GM18502 (cell line): ENCODE measurements at regions not wholly inside any gene's neighbourhood (a gene's known extent, or its start where the extent isn't known, plus 50 kb on each side); places are given as distances from the start of the nearest gene placed in this dataset.
"Not testable (repeated sequence)": the region's sequence is repeated elsewhere in the genome, so short reads cannot be mapped to it uniquely, and the experiment has no call there.

Experiments used
- ATAC-seq: cut with Tn5 transposase; IDR thresholded peaks from one replicate; pipeline ENCODE4 v1.9.1; 2021; ENCODE audit warnings: mild to moderate bottlenecking; ENCODE audit not compliant: unreplicated experiment, poor library complexity

DNA sequence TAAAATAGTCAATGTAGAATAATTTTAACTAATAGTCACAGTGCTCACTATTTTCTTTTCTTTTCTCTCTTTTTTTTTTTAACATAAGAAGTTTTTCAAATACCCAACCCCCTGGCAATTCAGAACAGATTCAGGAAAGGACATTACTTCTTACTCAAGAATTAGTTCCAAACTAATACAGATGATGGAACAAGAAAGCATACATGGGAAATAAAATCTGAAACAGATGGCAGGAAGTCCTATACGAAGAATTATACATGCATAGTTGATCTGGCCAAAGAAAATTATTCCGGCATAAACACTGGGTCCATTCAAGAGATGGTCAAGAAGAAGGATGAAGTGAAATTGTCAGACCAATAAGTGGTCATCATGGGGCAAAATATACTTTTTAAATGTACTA, 614.4 kb upstream of the INTU start:
- no peak for ATAC-seq

DNA sequence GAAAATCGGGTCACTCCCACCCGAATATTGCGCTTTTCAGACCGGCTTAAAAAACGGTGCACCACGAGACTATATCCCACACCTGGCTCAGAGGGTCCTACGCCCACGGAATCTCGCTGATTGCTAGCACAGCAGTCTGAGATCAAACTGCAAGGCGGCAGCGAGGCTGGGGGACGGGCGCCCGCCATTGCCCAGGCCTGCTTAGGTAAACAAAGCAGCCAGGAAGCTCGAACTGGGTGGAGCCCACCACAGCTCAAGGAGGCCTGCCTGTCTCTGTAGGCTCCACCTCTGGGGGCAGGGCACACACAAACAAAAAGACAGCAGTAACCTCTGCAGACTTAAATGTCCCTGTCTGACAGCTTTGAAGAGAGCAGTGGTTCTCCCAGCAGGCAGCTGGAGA, 611.9 kb upstream of the INTU start:
- not testable (repeated sequence) for ATAC-seq

DNA sequence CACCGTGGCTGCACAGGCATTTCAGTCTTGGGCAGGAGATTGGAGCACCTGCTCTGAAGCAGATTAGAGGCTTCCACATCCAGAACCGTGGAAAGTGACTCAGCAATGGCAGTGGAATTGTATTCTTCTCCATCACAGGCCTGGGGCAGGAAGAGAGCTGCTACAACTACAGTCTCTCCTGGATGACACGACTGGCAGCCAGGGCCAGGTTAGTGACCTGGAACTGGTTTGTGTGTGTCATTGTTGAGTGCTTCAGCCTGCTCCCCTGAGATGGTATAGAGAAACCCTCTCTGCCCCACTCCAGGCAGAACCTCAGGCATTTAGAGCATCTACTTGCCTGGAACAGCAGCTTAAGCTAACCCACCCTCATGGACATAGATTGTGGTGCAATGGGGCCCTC, 596.5 kb upstream of the INTU start:
- ATAC-seq = no peak

DNA sequence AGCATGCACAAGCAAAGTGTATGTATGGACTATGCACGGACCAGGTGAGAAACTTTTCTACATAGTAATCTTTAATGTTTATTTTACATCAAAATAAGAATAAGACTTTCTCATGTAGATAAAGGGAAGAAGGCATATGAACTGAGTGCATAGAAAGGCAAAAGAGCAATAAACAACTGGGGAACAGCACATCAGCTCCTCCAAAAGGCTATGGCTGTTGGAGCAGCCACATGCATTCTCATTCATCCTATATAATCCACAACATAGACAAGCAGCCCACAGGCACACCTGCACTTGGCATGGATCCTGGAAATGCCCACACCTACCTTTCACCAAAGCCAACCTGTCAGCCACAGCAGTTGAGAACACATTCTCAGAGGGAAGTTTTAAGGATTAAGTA, 586.9 kb upstream of the INTU start:
- ATAC-seq = no peak

DNA sequence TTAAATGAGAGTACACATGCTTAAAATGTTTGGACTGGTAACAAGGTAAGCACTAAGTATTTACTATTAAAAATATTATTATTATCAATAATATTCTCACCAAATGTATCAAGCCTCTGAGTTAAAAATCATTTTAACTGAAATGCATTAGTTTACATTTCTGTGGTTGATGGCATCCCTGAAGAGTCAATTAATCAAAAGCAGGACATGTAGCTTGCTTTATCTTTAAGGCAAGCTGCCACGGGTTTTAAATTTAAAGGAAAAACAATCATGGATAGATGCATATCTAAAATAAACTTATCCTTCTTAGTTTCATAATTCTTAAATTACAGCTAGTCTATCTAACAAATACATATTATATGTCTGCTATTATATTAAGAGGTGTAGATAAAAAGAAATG, 584.8 kb upstream of the INTU start:
- ATAC-seq = no peak

DNA sequence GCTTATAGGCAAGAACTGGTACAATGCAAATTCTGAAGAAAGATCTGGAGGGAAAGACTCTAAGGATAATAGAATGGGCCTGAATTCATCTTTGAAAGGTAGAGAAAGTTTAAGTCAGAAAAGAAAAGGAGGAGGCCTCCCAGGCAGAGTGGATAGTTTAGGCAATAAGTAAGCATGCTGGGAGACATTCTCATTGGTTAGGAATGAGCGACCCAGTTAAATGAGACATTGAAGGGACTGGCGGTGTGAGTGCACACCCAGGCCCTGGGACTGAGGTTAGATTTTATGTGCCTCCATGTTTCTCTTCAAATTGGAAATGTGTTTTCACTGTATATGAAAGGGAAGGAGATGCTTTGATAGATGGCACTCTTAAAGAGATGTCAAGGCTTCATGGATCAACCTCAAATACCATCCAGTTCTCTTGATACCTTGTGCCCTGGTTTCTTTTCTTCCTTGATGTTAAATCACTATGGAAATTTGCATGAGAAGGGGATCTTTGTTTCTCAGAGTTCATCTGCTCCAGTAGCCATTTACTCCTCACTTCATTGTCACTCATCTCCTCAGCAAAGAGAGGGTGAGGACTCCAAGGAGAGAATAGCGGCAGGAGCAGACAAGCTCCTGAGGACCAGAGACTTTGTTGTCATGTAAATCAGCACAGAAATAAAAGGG, 584.2 kb upstream of the INTU start:
- no peak for ATAC-seq

DNA sequence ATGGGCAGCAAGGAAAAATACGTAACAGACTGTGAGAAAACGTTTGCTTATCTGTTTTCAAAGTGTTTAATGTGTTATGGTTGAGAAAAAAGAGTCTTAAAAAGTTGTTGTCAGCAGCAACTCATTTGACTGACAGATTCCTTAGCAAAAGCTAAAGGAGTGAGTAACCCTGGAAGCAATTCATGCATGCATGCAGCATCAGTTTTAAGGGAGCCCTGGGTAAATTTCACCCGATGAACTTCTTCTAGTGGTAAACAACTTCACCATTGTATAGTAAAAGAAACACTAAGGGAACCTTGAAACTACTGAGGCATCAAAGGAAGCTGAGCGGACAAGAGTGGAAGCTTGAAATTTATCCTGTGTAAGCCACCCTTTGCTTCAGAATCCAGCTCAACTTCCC, 583.2 kb upstream of the INTU start:
- no peak for ATAC-seq

DNA sequence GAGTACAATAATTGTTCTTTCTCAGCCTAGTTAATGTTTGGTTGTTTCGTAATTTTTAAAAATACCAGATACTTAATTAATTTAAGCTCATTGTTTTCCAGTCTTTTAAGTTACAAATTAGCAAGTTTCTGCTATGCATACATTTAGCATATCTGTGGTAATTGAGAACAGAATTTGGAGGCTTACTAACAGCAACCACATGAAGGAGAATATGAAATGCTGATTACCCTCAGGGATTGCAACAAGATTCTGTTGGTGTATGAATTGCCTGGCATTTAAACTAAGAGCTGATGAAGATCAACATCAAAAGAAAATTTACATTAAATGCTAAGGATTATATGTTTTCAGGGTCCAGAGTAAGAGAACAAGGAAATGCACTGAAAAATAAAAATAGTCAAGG, 580.0 kb upstream of the INTU start:
- no peak for ATAC-seq

DNA sequence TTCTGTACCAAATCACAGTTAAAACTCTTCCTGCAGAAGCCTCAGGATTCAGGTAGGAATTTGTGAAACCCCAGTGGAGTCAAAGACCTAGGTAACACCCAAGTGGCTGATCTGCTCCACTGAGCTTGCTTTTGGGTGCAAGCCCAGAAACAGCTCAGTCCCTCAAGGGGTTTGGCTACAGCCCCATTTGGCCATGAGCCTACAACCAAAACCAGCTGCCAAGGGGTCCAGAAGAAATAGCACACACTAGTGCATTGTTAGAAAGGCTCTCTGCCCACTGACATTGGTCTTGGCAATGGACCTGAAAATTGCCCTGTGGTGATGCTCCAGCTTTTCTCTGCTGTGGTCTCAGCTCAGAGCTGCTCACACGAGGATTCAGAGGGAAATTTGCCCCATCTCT, 577.4 kb upstream of the INTU start:
- ATAC-seq = no peak

DNA sequence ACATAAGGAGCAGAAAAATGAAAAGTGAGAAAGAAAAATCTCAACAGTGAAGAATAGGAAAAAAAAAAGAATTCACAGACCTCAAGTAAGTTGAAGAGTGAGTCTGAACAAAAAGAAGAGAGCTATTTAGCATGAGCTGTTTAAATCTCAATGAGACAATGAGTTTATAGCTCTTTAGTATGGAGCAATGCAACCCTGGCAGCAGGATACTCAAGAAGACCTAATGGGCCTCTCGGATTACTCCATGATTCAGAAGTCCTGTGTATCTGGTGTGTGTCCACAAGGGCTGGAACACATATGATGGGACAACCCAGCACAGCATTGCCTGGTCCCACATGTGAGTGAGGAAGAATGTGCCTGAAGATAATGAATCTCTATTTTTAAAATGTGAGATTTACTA, 563.1 kb upstream of the INTU start:
- ATAC-seq = no peak

DNA sequence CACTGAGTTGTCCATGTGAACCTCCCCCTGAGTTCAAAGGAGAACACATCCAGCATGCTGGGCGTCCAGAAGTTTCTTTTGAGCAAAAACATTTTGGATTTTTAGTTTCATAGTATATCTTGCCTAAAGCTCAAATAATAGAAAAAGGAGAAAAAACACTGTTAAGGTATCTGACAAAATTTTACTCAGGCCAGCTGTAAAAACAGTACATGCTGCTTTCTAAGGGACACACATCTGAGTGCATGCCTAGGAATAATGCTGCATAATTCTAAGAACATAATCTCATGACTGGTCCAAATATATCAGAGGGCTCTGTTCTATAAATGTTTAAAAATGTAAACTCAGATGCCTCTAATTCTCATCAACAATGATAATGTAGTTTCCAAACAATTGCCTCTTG, 561.3 kb upstream of the INTU start:
- ATAC-seq = no peak

DNA sequence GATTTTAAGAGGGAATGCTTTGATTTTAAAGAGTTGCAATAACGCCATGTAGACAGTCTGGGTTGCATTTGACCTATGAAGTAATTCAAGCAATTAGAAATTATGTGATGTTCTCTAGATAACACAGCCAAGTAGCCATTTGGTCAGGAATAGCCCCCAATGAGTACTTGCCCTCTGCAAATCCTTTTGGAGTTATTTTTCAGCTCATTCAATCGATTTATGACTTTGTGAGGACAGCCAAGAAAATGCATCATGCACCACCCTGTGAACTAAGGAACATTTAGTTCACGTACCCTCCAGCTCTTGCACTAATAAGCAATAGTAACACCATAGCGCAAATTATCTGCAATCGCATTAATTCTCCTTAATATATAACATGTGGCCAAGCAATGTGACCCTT, 552.6 kb upstream of the INTU start:
- no peak for ATAC-seq

DNA sequence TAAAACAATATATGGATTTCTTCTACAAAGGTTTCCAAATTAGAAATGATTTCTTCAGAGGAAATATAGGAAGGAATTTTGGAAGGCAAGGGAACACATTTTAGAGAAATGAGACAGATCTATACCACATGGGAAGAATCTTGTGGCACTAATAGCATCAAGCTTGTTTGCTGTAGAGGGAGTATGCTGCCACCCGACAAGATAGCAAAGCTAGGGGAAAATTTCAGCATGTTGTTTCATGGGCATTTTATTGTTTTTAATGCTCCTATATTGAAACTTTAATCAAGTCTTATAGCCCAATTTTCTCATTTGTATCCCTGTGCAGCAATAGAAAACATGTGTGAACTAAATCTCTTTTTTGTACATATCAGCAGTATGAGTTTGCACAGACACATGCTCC, 551.7 kb upstream of the INTU start:
- no peak for ATAC-seq

DNA sequence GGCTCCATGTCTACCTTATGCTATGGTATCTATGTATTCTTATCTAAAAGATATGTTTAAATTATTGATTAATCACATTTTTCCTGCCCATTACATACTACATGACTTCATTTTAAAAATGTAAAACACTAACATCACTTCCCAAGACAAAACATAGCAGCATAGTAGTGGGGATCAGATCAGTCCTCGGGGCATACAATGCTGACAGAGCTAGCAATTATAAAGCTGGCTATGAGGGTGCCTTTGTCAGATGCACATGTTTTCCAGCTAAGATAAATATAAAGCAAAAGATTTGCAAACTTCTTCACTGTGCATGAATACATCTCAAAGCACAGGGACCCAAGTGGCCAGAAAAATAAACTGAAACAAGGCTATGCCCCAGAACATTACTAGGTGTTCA, 549.8 kb upstream of the INTU start:
- no peak for ATAC-seq

DNA sequence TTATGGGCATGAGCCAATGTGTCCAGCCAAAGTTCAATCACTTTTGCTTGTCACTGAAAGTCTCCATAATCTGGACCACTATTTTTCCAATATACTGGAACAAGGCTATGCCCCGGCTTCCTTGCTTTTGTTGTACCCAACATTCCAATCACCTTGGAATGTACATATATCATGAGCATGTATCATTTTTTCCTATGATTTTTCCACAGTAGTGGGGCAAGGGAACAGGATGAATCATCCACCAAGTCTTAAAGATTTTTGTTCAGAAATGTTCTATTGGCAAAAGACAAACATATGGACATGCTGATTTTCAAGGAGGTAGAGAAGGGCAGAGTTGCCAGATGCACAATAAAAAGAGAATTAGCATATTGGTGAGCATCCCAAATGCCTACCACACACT, 548.1 kb upstream of the INTU start:
- ATAC-seq = no peak

DNA sequence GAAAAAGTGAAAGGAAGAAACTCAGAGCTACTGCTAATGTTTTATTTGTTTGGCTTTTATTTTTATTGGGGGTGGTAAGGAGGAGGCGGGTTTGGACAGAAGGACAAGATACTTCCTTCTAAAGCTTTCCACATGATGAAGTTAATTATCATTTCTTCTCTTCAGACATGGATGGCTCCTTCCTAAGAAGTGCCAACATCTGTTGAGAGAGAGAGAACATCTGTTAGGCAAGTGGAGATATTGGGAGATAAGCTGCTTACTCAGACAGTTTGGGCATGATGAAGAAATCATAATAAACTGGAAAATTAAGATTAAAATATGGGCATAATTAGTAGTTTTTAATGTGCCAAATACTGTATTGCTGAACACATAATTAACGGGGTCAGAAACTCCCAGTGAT, 535.7 kb upstream of the INTU start:
- ATAC-seq = no peak

DNA sequence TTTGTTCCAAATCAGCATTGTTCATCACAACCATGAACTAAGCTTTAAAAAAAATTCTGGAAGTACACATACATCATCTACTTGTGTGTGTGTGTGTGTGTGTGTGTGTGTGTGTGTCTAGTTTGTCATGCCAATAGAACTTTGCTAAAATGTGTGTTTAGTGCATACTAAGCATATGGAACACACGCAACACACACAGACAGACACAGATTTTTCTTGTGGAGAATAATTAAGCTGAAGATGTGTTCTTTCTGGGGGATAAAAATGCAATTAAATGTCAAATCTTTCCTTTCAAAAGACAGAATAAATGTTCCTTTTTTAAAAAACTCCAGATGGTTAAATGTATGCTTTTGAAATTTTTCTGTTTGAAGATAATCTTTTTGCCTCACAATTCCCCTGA, 530.4 kb upstream of the INTU start:
- no peak for ATAC-seq

DNA sequence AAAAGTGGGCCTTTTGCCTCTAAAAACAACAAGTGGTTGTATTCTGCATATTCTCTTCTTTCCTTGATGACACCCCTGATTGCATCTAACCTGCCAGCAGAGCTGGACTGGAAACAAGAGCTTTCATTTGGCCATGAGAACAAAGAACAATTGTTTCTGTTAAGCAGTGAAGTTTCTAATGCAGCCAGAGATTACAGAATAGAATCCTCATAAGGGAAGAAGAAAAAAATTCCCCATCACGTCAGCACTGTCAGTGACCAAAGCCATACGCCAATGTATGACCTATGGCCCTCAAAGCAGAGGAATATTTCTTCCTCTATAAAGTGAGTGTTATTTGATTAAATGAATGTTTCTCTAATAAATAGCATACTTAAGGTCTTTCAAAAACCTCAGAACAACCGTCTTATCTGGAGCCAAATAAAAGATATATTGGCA, 529.1 kb upstream of the INTU start:
- ATAC-seq = no peak

DNA sequence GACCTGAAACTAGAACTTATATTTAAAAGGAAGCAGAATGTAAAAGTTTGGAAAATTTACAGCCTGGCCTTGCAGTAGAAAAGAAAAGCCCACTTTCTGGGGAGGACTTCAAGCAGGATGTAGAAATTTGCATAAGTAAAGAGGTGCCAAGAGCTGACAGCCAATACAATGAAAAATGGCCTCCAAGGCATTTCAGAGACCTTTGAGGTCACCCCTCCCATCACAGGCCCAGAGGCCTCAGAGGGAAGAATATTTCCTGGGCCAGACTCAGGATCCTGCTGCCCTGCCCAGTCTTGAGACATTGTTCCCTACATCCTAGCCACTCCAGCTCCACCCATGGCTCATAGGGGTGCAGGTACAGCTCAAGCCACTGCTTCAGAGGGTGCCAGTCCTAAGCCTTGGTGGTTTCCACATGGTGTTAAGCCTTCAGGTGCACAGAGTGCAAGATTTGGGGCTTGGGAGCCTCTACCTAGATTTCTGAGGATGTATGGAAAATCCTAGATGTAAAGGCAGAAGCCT, 518.9 kb upstream of the INTU start:
- no peak for ATAC-seq

DNA sequence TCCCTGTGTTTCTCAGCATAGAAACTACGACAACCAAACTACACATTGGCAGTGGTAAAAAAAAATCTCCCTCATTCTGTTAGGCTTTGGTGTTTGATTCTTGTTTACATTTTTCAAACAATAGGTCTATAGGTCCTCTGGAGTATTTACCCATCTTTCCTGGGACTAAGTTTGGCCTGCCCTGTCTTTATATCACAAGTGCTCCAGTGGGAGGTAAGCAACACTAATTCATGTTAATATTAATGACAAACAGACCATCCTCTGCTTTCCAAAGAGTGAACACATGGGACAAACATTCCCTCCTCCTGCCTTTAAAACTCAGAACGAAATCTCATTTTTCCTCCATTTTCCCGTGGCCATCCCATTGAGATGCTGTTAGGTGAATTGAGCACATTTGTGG, 514.1 kb upstream of the INTU start:
- no peak for ATAC-seq

DNA sequence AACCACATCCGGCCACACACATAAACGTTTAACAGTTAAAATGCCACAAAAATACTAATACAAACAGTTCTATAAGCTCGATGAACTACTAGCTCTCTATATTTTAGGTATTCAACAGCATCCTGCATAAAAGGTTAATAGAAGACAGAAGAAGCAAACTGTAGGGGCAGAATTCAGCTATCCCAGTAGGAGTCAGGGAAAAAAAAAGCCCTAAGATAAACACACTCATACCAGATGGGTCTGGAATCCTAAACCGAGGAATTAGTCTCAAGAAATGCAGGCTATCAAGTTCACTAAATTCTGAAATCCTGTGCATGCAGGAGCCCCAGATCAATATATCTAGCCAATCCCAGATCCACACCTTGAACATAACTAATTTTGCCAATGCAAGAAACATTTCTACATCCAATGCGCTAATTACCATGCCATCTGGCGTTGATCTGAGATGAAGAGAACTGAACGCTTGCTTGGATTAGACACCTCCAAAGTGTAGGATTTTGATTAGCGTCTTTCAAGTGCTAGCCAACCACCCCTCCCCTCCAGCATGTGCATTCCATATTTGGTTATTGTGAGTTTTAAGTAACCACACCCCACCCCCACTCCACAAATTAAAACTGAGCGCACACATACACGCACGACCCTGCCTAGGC, 512.2 kb upstream of the INTU start:
- no peak for ATAC-seq

DNA sequence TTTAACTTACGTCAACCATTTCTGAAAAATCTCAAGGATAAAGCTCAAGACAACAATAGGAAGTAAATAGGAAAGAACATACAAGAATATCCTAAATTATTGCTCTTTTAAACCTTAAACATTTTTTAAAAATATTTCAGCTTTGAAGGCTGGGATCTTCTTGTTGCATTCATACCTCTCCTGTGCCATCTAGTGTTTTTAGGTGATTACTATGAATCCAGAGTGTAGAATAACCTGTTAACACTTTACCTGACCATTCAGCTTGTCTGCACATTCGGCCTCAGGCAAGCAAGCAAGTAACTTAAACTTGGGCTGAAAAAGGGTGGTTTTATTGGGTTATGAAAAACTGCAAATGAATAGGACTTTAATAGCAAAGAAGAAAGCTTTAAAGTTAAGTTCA, 507.8 kb upstream of the INTU start:
- ATAC-seq = no peak
